HG03175 (cell line): ENCODE measurements at regions not wholly inside any gene's neighbourhood (a gene's known extent, or its start where the extent isn't known, plus 50 kb on each side); places are given as distances from the start of the nearest gene placed in this dataset.
"Not testable (repeated sequence)": the region's sequence is repeated elsewhere in the genome, so short reads cannot be mapped to it uniquely, and the experiment has no call there.

Experiments used
- ATAC-seq: cut with Tn5 transposase; IDR thresholded peaks from one replicate; pipeline ENCODE4 v1.9.1; 2021; ENCODE audit warnings: mild to moderate bottlenecking, moderate library complexity; ENCODE audit not compliant: unreplicated experiment

- no peak for ATAC-seq
These were observed 174.2 kb downstream of the RTP5 start for GRCh38 chr2:242043538-242044312.

- ATAC-seq, result no peak
These were observed 174.7 kb downstream of the RTP5 start for GRCh38 chr2:242044313-242044590.

- ATAC-seq, result not testable (repeated sequence)
These were observed 176.1 kb downstream of the RTP5 start for GRCh38 chr2:242045596-242046144.

- no peak for ATAC-seq
These were observed 176.8 kb downstream of the RTP5 start for GRCh38 chr2:242046206-242046826.

- ATAC-seq, result no peak
These were observed 178.4 kb downstream of the RTP5 start for GRCh38 chr2:242047963-242048362.

- no peak for ATAC-seq
These were observed 178.9 kb downstream of the RTP5 start for GRCh38 chr2:242048479-242048878.

- ATAC-seq, result not testable (repeated sequence)
These were observed 180.0 kb downstream of the RTP5 start for GRCh38 chr2:242049492-242049891.

GRCh38 chr2:242051463-242051862 is 181.9 kb downstream of the RTP5 start:
- ATAC-seq, result no peak

GRCh38 chr2:242052421-242052820 is 182.9 kb downstream of the RTP5 start:
- ATAC-seq, result no peak

- ATAC-seq, result no peak
These were observed 184.4 kb downstream of the RTP5 start for GRCh38 chr2:242053921-242054320.

- no peak for ATAC-seq
These were observed 184.9 kb downstream of the RTP5 start for GRCh38 chr2:242054406-242054805.

GRCh38 chr2:242054881-242055801 is 185.6 kb downstream of the RTP5 start:
- ATAC-seq, result no peak

GRCh38 chr2:242056026-242056425 is 186.5 kb downstream of the RTP5 start:
- no peak for ATAC-seq

- no peak for ATAC-seq
These were observed 187.3 kb downstream of the RTP5 start for GRCh38 chr2:242056785-242057184.

GRCh38 chr2:242057379-242058040 is 188.0 kb downstream of the RTP5 start:
- no peak for ATAC-seq

GRCh38 chr2:242058116-242058680 is 188.7 kb downstream of the RTP5 start:
- ATAC-seq, result no peak

GRCh38 chr2:242059566-242059965 is 190.0 kb downstream of the RTP5 start:
- no peak for ATAC-seq

- no peak for ATAC-seq
These were observed 190.8 kb downstream of the RTP5 start for GRCh38 chr2:242060212-242060835.

GRCh38 chr2:242061930-242062329 is 192.4 kb downstream of the RTP5 start:
- ATAC-seq, result not testable (repeated sequence)

GRCh38 chr2:242063436-242063835 is 193.9 kb downstream of the RTP5 start:
- ATAC-seq, result no peak
